Adrenal gland (tissue), 5 donors: ENCODE measurements at regions not wholly inside any gene's neighbourhood (a gene's known extent, or its start where the extent isn't known, plus 50 kb on each side); places are given as distances from the start of the nearest gene placed in this dataset.

Experiments used
- POLR2A ChIP-seq, 2 donors: fragments of 450-650 bp; IDR thresholded peaks; one replicate each; pipeline ENCODE4 v1.6.1; 2017; ENCODE audit warnings: antibody characterized with exemption in 2 of 2, mild to moderate bottlenecking in 2 of 2, moderate library complexity in 1 of 2
- TF ChIP-seq, protein P1 (sequence below), 6 experiments: fragments of 450-650 bp in 4 of 6; fragments of 200-600 bp in 2 of 6; sonication (generic) in 1 of 6; IDR thresholded peaks; 1 replicate in 5 of 6; 2 replicates in 1 of 6; pipeline versions ENCODE4 v1.5.1 to v1.8.0; 2016 to 2021; ENCODE audit warnings: antibody characterized with exemption in 6 of 6, mild to moderate bottlenecking in 2 of 6, moderate library complexity in 1 of 6
- donor health status: DM: no; HTN: no; CAD: no.

DNA sequence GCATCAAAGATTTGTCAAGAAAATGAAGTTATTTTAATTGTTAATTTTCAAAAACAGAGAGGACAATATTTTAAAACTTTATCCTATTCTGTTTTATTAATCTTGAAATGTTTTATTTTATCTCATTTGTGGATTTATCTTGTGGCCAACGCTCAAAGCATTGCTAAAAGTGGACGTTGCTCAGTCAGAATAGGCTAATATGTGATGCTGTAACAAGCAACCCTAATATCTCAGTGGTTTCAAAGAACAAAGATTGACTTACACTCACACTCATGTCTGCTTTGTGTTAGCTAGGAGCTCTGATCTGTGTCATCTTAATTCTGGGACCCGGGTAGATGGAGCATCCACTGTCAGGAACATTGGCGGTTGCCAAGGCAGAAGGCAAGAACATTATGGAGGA, 86.0 kb upstream of the PLCL2 start:
- TF ChIP-seq POLR2A (IDR thresholded peaks at IDR 0.05): no peak
- TF ChIP-seq, protein P1, sequence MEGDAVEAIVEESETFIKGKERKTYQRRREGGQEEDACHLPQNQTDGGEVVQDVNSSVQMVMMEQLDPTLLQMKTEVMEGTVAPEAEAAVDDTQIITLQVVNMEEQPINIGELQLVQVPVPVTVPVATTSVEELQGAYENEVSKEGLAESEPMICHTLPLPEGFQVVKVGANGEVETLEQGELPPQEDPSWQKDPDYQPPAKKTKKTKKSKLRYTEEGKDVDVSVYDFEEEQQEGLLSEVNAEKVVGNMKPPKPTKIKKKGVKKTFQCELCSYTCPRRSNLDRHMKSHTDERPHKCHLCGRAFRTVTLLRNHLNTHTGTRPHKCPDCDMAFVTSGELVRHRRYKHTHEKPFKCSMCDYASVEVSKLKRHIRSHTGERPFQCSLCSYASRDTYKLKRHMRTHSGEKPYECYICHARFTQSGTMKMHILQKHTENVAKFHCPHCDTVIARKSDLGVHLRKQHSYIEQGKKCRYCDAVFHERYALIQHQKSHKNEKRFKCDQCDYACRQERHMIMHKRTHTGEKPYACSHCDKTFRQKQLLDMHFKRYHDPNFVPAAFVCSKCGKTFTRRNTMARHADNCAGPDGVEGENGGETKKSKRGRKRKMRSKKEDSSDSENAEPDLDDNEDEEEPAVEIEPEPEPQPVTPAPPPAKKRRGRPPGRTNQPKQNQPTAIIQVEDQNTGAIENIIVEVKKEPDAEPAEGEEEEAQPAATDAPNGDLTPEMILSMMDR (IDR thresholded peaks at IDR 0.05): no peak
